Motor neuron (in vitro differentiated cells): ENCODE measurements at regions not wholly inside any gene's neighbourhood (a gene's known extent, or its start where the extent isn't known, plus 50 kb on each side); places are given as distances from the start of the nearest gene placed in this dataset.
"Not testable (repeated sequence)": the region's sequence is repeated elsewhere in the genome, so short reads cannot be mapped to it uniquely, and the experiment has no call there.

ENCODE experiments used
- ATAC-seq, 8 experiments: fragments of 200-7000 bp; cut with Tn5 transposase; replicated peaks in 6 of 8; 2 replicates each; pipeline ENCODE4 v1.8.0; 2021; ENCODE audit warnings: mild to moderate bottlenecking in 8 of 8, moderate library complexity in 8 of 8
- H3K27ac ChIP-seq, 2 donors: fragments of 250-450 bp; sonication (Bioruptor Pico); 2 replicates each; pipeline ENCODE4 v1.9.0; 2021; ENCODE audit warnings: antibody characterized with exemption in 2 of 2, mild to moderate bottlenecking in 2 of 2, moderate library complexity in 1 of 2
- H3K4me1 ChIP-seq, 2 donors: fragments of 250-450 bp; sonication (Bioruptor Pico); replicated peaks in 1 of 2; 2 replicates each; pipeline ENCODE4 v1.6.1; 2021; ENCODE audit warnings: antibody characterized with exemption in 2 of 2, mild to moderate bottlenecking in 2 of 2, moderate library complexity in 1 of 2
- H3K4me3 ChIP-seq, 5 donors: fragments of 250-450 bp; sonication (Bioruptor Pico); 2 replicates each; pipeline ENCODE4 v1.9.0; 2021; ENCODE audit warnings: antibody characterized with exemption in 5 of 5, mild to moderate bottlenecking in 5 of 5, moderate library complexity in 4 of 5
- WGBS, 10 experiments: fragments of 450-650 bp; shearing (Covaris generic); methylation state at CpG; one replicate each; pipeline ENCODE4 v1.0.0; 2022; 5-methylcytosine and 5-hydroxymethylcytosine counted together
- in situ Hi-C, 9 experiments: fragments of 400-800 bp; cut with MboI; loops; one replicate each; pipeline ENCODE4 v1.15.0; 2021; ENCODE audit warnings: low sequenced_read_pairs in 9 of 9, low pct_unique_long_range_greater_than_20kb in 2 of 9; ENCODE audit not compliant: unreplicated experiment in 9 of 9

GRCh38 chr4:79212311-79212710, 113.5 kb downstream of the NAA11 start:
- H3K27ac ChIP-seq, result no peak overlapping the region
- H3K4me1 ChIP-seq, result peaks cover 12 to 26% of the 10 kb centered on the region in 2 donors
- in situ Hi-C loops, result no loop called here
- WGBS, 10 experiments, result 33 to 91% (median 75%) methylated on average over 1 to 4 of the region's 4 CpGs; no CpG with 5 or more reads in 1 of the 10 experiments
- no peak for ATAC-seq
- no peak overlapping the region for H3K4me3 ChIP-seq

- H3K4me3 ChIP-seq, result no peak overlapping the region
- in situ Hi-C loops, result no loop called here
- peak in 2 of 8 experiments; percentile 48 to 59 for ATAC-seq
- H3K27ac ChIP-seq, result no peak overlapping the region
- H3K4me1 ChIP-seq, result peaks cover 7 to 20% of the 10 kb centered on the region in 2 donors
- 20 to 92% (median 63%) methylated on average over 1 to 3 of the region's 3 CpGs; no CpG with 5 or more reads in 3 of the 10 experiments for WGBS, 10 experiments
Measured at GRCh38 chr4:79211490-79211889, 114.4 kb downstream of the NAA11 start.

DNA sequence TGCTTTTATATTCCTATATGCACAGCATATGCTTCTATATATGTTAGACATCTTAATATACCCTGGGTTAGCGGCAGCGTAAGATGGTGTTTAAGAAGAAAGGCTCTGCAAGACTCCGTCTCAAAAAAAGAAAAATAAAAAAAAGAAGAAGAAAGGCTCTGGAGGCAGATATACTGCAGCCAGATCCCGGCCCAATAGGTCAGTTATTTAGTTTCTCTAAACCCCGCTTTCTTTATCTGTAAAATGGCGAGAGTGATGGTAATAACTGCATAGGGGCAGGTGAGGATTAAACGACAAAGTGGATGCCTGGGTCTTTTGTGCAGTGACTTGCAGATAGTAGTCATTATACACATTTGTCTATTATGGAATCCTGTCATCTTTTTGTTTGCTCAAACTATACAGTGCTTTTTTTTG, 115.2 kb downstream of the NAA11 start:
- in situ Hi-C loops, result no loop called here
- ATAC-seq, result no peak
- Histone ChIP-seq H3K4me1 (peaks cover 7 to 19% of the 10 kb centered on the region in 2 donors), H3K4me3 (no peak overlapping the region), H3K27ac (no peak overlapping the region)
- 87 to 98% (median 92%) methylated on average over 4 to 7 of the region's 7 CpGs for WGBS, 10 experiments

DNA sequence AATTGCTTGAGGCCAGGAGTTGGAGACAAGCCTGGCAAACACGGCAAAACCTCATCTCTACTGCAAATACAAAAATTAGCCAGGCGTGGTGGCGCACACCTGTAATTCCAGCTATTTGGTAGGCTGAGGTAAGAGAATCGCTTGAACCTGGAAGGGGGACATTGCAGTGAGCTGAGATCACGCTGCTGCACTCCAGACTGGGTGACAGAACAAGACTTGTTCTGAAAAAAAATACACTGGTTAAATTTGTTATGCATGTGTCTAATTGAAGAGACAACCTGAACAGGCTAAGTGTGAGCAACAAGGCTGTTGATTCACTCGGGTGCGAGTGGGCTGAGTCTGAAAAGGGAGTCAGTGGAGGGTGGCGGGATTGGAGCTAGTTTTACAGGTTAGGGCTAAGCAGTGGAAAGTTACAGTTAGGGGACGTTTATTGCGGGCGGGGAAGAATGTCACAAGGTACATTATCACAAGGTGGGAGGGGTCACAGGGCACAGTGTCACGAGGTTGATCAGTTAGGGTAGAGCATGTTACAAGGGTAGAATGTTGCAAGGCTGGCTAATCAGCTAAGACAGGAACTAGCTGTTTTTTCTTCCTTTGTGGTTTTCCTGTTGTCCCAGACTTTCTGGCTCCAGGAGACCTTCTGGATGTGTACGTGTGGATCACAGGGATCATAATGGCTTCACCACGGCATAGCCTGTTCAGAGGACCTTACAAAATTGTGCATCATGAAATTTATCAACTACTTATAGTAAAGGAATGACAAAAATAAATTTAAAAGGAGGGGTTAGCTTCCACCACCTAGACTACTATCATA, 115.8 kb downstream of the NAA11 start:
- Histone ChIP-seq H3K4me1 (peaks cover 7 to 19% of the 10 kb centered on the region in 2 donors), H3K4me3 (no peak overlapping the region), H3K27ac (no peak overlapping the region)
- ATAC-seq, result no peak
- in situ Hi-C loops, result no loop called here
- 65 to 100% (median 94%) methylated on average over 1 to 13 of the region's 14 CpGs; no CpG with 5 or more reads in 1 of the 10 experiments for WGBS, 10 experiments

- ATAC-seq, result peak in 1 of 8 experiments; percentile 35
- in situ Hi-C loops, result no loop called here
- Histone ChIP-seq H3K27ac (no peak overlapping the region), H3K4me3 (no peak overlapping the region), H3K4me1 (peaks cover 7 to 19% of the 10 kb centered on the region in 2 donors)
- WGBS, 10 experiments, result 20 to 92% (median 73%) methylated on average over 1 to 3 of the region's 3 CpGs
Measured at GRCh38 chr4:79209081-79209480, 116.8 kb downstream of the NAA11 start.

- Histone ChIP-seq H3K4me3 (no peak overlapping the region), H3K4me1 (peaks cover 9 to 22% of the 10 kb centered on the region in 2 donors), H3K27ac (no peak overlapping the region)
- in situ Hi-C loops, result no loop called here
- no peak for ATAC-seq
Measured at GRCh38 chr4:79207281-79207680, 118.6 kb downstream of the NAA11 start.

DNA sequence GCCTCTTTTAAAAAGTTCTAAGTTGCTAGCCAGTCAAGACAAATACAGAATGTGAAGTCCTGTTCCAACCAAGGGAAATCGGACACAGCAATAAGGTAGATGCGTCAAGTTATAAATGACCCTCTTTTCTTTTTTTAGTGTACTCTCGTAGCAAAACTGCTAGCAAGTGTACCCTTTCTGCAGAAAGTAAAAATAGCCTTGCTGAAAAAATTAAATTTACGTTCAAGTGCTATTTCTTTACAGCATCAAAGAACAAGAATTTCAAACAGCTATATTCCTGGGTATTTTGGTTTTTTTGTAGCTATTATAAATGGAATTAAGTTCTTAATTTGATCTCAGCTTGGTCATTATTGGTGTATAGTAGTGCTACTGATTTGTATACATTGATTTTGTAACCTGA, 119.2 kb downstream of the NAA11 start:
- ATAC-seq, result no peak
- H3K4me1 ChIP-seq, result peaks cover 6 to 16% of the 10 kb centered on the region in 2 donors
- in situ Hi-C loops, result no loop called here
- WGBS, 10 experiments, result 63 to 100% (median 93%) methylated on average over 1 to 4 of the region's 4 CpGs
- H3K4me3 ChIP-seq, result no peak overlapping the region
- H3K27ac ChIP-seq, result no peak overlapping the region

GRCh38 chr4:79205121-79205520, 120.7 kb downstream of the NAA11 start:
- ATAC-seq, result peak in 2 of 8 experiments; percentile 63 to 64
- WGBS, 10 experiments, result 0 to 100% (median 78%) methylated on average over 1 to 3 of the region's 3 CpGs
- no peak overlapping the region for H3K27ac ChIP-seq
- H3K4me1 ChIP-seq, result peaks cover 2 to 11% of the 10 kb centered on the region in 2 donors
- H3K4me3 ChIP-seq, result no peak overlapping the region
- in situ Hi-C loops, result no loop called here

DNA sequence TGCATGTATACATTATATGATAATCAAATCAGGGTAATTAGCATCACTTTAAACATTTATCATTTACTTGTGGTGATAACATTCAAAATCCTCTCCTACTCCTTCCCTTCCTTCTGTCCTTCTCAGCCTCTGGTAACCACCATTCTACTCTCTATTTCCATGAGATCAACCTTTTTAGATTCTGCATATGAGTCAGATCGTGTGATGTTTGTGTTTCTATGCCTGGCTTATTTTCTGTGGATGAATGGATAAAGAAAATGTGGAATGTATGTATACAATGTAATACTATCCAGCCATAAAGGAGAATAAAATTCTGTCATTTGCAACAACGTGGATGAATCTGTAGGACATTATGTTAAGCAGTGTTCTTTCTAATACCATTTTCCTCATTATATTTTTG, 123.9 kb downstream of the NAA11 start:
- Histone ChIP-seq H3K4me1 (peaks cover 7 to 28% of the 10 kb centered on the region in 2 donors), H3K27ac (no peak overlapping the region), H3K4me3 (no peak overlapping the region)
- WGBS, 10 experiments, result 0 to 100% (median 68%) methylated on average over 1 to 2 of the region's 2 CpGs
- in situ Hi-C loops, result no loop called here
- peak in 1 of 8 experiments; percentile 40 for ATAC-seq

- H3K4me1 ChIP-seq, result peaks cover 7 to 28% of the 10 kb centered on the region in 2 donors
- WGBS, 10 experiments, result 0 to 100% (median 76%) methylated on average over 1 to 2 of the region's 2 CpGs; no CpG with 5 or more reads in 2 of the 10 experiments
- in situ Hi-C loops, result no loop called here
- peak in 5 of 8 experiments; percentile 20 to 65 (median 52) for ATAC-seq
- H3K4me3 ChIP-seq, result no peak overlapping the region
- no peak overlapping the region for H3K27ac ChIP-seq
Measured at GRCh38 chr4:79199743-79200142, 126.1 kb downstream of the NAA11 start.

- WGBS, 10 experiments, result 0 to 96% (median 76%) methylated on average over 2 to 5 of the region's 5 CpGs
- Histone ChIP-seq H3K4me1 (peaks cover 7 to 28% of the 10 kb centered on the region in 2 donors), H3K27ac (no peak overlapping the region), H3K4me3 (no peak overlapping the region)
- in situ Hi-C loops, result no loop called here
- ATAC-seq, result peak in 5 of 8 experiments; percentile 22 to 92 (median 88)
Measured at GRCh38 chr4:79198951-79199587, 126.8 kb downstream of the NAA11 start.

- no peak for ATAC-seq
- H3K4me3 ChIP-seq, result no peak overlapping the region
- in situ Hi-C loops, result no loop called here
- 54 to 100% (median 88%) methylated on average over 1 to 3 of the region's 3 CpGs; no CpG with 5 or more reads in 1 of the 10 experiments for WGBS, 10 experiments
- peaks cover 5 to 21% of the 10 kb centered on the region in 2 donors for H3K4me1 ChIP-seq
- H3K27ac ChIP-seq, result no peak overlapping the region
Measured at GRCh38 chr4:79197275-79198009, 128.4 kb downstream of the NAA11 start.

DNA sequence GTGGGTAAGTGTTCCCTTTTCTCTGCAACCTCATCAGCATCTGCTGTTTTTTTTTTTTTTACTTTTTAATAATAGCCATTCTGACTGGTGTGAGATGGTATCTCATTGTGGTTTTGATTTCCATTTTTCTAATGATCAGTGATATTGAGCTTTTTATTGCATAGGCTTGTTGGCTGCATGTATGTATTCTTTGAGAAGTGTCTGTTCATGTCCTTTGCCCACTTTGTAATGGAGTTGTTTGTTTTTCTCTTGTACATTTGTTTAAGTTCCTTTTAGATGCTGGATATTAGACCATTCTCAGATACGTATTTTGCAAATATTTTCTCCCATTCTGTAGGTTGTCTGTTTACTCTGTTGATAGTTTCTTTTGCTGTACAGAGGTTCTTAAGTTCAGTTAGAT, 134.6 kb downstream of the NAA11 start:
- H3K4me1 ChIP-seq, ATAC-seq, H3K4me3 ChIP-seq, H3K27ac ChIP-seq, in situ Hi-C loops: not testable (repeated sequence)
- WGBS, 10 experiments, result 0 to 100% (median 92%) methylated on average over 1 of the region's 1 CpG; no CpG with 5 or more reads in 2 of the 10 experiments
